Lung (tissue), 11 donors: ENCODE measurements at regions not wholly inside any gene's neighbourhood (a gene's known extent, or its start where the extent isn't known, plus 50 kb on each side); places are given as distances from the start of the nearest gene placed in this dataset.

Source experiments
- ATAC-seq: fragments of 200-7000 bp; cut with Tn5 transposase; one replicate; pipeline ENCODE4 v1.9.1; 2020; ENCODE audit warnings: moderate number of reproducible peaks; ENCODE audit not compliant: insufficient read depth, low FRiP score
- DNase-seq, 3 donors: peaks; one replicate each; pipeline ENCODE4 v3.0.0-alpha.2; 2013 to 2017
- H3K27ac ChIP-seq, 2 donors: one replicate each; pipeline ENCODE4 v1.5.1; 2013; ENCODE audit warnings: mild to moderate bottlenecking in 2 of 2, moderate library complexity in 2 of 2, control low read depth in 1 of 2, inconsistent platforms in 1 of 2, low read depth in 1 of 2, low read length in 1 of 2
- H3K27me3 ChIP-seq, 3 donors: one replicate each; pipeline ENCODE4 v1.5.1; 2013; ENCODE audit warnings: low read length in 2 of 3; ENCODE audit not compliant: control insufficient read depth in 3 of 3, insufficient read depth in 3 of 3
- H3K36me3 ChIP-seq, 4 donors: one replicate each; pipeline ENCODE4 v1.5.1; 2013; ENCODE audit warnings: low read length in 4 of 4, mild to moderate bottlenecking in 1 of 4, moderate library complexity in 1 of 4; ENCODE audit not compliant: control insufficient read depth in 4 of 4, insufficient read depth in 4 of 4
- H3K4me1 ChIP-seq, 5 donors: one replicate each; pipeline ENCODE4 v1.5.1; 2013; ENCODE audit warnings: low read length in 5 of 5, mild to moderate bottlenecking in 2 of 5, moderate library complexity in 1 of 5; ENCODE audit not compliant: control insufficient read depth in 5 of 5, insufficient read depth in 5 of 5
- H3K4me3 ChIP-seq: one replicate; pipeline ENCODE4 v1.5.1; 2013; ENCODE audit warnings: mild to moderate bottlenecking, control low read depth, moderate library complexity
- H3K9ac ChIP-seq, 2 donors: one replicate each; pipeline ENCODE4 v1.5.1; 2013; ENCODE audit warnings: low read length in 2 of 2, control low read depth in 1 of 2; ENCODE audit not compliant: insufficient read depth in 1 of 2
- H3K9me3 ChIP-seq, 4 donors: one replicate each; pipeline ENCODE4 v1.5.1; 2013; ENCODE audit warnings: low read length in 3 of 4, mild to moderate bottlenecking in 1 of 4, moderate library complexity in 1 of 4; ENCODE audit not compliant: control insufficient read depth in 4 of 4, insufficient read depth in 3 of 4
- CTCF ChIP-seq: IDR thresholded peaks from 2 replicates; pipeline ENCODE4 v1.5.1; 2012; ENCODE audit warnings: mild to moderate bottlenecking; ENCODE audit errors: control extremely low read depth, extremely low read depth
- WGBS, 2 donors: extraction: QIAGEN DNeasy Blood & Tissue Kit; methylation state at CpG; one replicate each; pipeline ENCODE4 v1.1.7; 2013; 5-methylcytosine and 5-hydroxymethylcytosine counted together
- donor health status: control.
- donor health status: control.
- donor health status: Bipolar disorder and iron deficiency.
- donor health status: healthy.
- donor health status: DM: yes; HTN: yes; CAD: no.

GRCh38 chr3:17845026-17845812 is 102.8 kb upstream of the TBC1D5 start:
- ATAC-seq (no peak), DNase-seq (no peak)
- Histone ChIP-seq H3K27ac (no peak overlapping the region), H3K36me3 (no peaks in the 10 kb centered on the region), H3K4me3 (no peak overlapping the region), H3K4me1 (no peaks in the 10 kb centered on the region), H3K9ac (no peak overlapping the region), H3K9me3 (no peaks in the 10 kb centered on the region), H3K27me3 (no peaks in the 10 kb centered on the region)
- TF ChIP-seq CTCF, result no peak
- 48 to 70% methylated on average over 5 of the region's 5 CpGs for WGBS, 2 donors

GRCh38 chr3:17844236-17844635 is 101.8 kb upstream of the TBC1D5 start:
- 61 to 86% methylated on average over 3 of the region's 3 CpGs for WGBS, 2 donors
- Histone ChIP-seq H3K27ac (no peak overlapping the region), H3K4me1 (no peaks in the 10 kb centered on the region), H3K9ac (no peak overlapping the region), H3K27me3 (no peaks in the 10 kb centered on the region), H3K4me3 (no peak overlapping the region), H3K9me3 (no peaks in the 10 kb centered on the region), H3K36me3 (no peaks in the 10 kb centered on the region)
- DNase-seq, result no peak
- ATAC-seq, result no peak
- no peak for TF ChIP-seq CTCF

GRCh38 chr3:17841190-17841828 is 98.9 kb upstream of the TBC1D5 start:
- ATAC-seq, result peak; percentile 85
- Histone ChIP-seq H3K27me3 (no peaks in the 10 kb centered on the region), H3K4me1 (no peaks in the 10 kb centered on the region), H3K9me3 (no peaks in the 10 kb centered on the region), H3K36me3 (no peaks in the 10 kb centered on the region), H3K27ac (no peak overlapping the region), H3K9ac (no peak overlapping the region), H3K4me3 (no peak overlapping the region)
- peak; percentile 80 for TF ChIP-seq CTCF
- WGBS, 2 donors, result 14 to 17% methylated on average over 9 of the region's 9 CpGs
- peak; percentile 75 to 81 (median 76) for DNase-seq
